Loucy (cell line): ENCODE measurements at regions not wholly inside any gene's neighbourhood (a gene's known extent, or its start where the extent isn't known, plus 50 kb on each side); places are given as distances from the start of the nearest gene placed in this dataset.

Source experiments
- H2AFZ ChIP-seq: fragments of 200-600 bp; sonication (generic); 2 replicates; pipeline ENCODE4 v1.6.0; 2016; ENCODE audit warnings: antibody characterized with exemption, mild to moderate bottlenecking, low read length, moderate library complexity
- H3F3A ChIP-seq: fragments of 200-600 bp; 2 replicates; pipeline ENCODE4 v1.6.0; 2016; ENCODE audit warnings: antibody characterized with exemption, low read depth, mild to moderate bottlenecking
- H3K27me3 ChIP-seq: fragments of 200-600 bp; sonication (generic); 2 replicates; pipeline ENCODE4 v1.6.1; 2014; ENCODE audit warnings: low read length, mild to moderate bottlenecking; ENCODE audit not compliant: insufficient read depth, poor library complexity, severe bottlenecking
- H3K36me3 ChIP-seq: fragments of 200-600 bp; sonication (generic); 2 replicates; pipeline ENCODE4 v1.6.1; 2016; ENCODE audit warnings: low read length; ENCODE audit not compliant: insufficient read depth
- H3K4me1 ChIP-seq: fragments of 200-600 bp; sonication (generic); 2 replicates; pipeline ENCODE4 v1.5.1; 2014; ENCODE audit warnings: low read length, mild to moderate bottlenecking; ENCODE audit not compliant: insufficient read depth, poor library complexity, severe bottlenecking
- H3K4me2 ChIP-seq: fragments of 200-600 bp; sonication (generic); 2 replicates; pipeline ENCODE4 v1.6.0; 2014; ENCODE audit warnings: antibody characterized with exemption, low read length, low read depth, mild to moderate bottlenecking; ENCODE audit not compliant: poor library complexity, severe bottlenecking
- H3K4me3 ChIP-seq: fragments of 200-600 bp; sonication (generic); 2 replicates; pipeline ENCODE4 v1.5.1; 2014; ENCODE audit warnings: low read length, mild to moderate bottlenecking, mixed read lengths; ENCODE audit not compliant: poor library complexity, severe bottlenecking
- H3K79me2 ChIP-seq: fragments of 200-600 bp; sonication (generic); 2 replicates; pipeline ENCODE4 v1.6.1; 2014; ENCODE audit warnings: low read length; ENCODE audit not compliant: insufficient read depth
- H3K9ac ChIP-seq: fragments of 200-600 bp; sonication (generic); 2 replicates; pipeline ENCODE4 v1.6.0; 2014; ENCODE audit warnings: mild to moderate bottlenecking, low read depth, low read length, moderate library complexity; ENCODE audit not compliant: poor library complexity, severe bottlenecking
- H3K9me2 ChIP-seq: fragments of 200-600 bp; sonication (generic); replicated peaks from 2 replicates; pipeline ENCODE4 v1.6.1; 2016; ENCODE audit warnings: low read depth, low read length, mixed read lengths
- H3K9me3 ChIP-seq: fragments of 200-600 bp; sonication (generic); 2 replicates; pipeline ENCODE4 v1.6.1; 2014; ENCODE audit warnings: mild to moderate bottlenecking, antibody characterized with exemption, low read length, low read depth; ENCODE audit not compliant: insufficient read depth
- H4K20me1 ChIP-seq: fragments of 200-600 bp; sonication (generic); 2 replicates; pipeline ENCODE4 v1.6.0; 2014; ENCODE audit warnings: antibody characterized with exemption, low read length, mild to moderate bottlenecking; ENCODE audit not compliant: insufficient read depth, poor library complexity, severe bottlenecking
- CTCF ChIP-seq: fragments of 200-600 bp; sonication (generic); conservative IDR thresholded peaks from 2 replicates; pipeline ENCODE4 v1.5.1; 2014; ENCODE audit warnings: mild to moderate bottlenecking, antibody characterized with exemption, low read length
- EZH2phosphoT487 ChIP-seq: fragments of 200-600 bp; IDR thresholded peaks from 2 replicates; pipeline ENCODE4 v1.6.1; 2018; ENCODE audit warnings: antibody characterized with exemption, mild to moderate bottlenecking, moderate library complexity, borderline replicate concordance

DNA sequence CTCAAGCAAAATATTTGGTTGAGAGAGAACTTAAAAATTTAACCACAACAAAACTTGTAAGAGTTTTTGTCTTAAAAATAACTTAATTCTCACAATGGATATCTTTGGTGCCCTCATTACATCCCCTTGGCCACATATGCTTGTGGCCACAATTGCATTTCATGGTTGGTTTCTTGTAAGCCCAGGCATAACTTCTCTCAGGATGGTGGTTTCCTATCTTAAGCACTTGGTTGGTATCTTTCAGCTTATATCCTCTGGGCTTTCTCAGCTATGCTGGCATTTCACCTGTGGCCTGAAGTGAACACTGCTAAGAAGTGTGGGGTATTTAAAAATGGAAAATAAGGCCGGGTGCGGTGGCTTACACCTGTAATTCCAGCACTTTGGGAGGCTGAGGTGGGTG, 212.4 kb upstream of the MEF2C start:
- Histone ChIP-seq H3K4me3 (no peak overlapping the region), H3K27me3 (no peaks in the 10 kb centered on the region), H3K36me3 (no peaks in the 10 kb centered on the region), H3K4me1 (no peaks in the 10 kb centered on the region), H3K79me2 (no peaks in the 10 kb centered on the region), H2AFZ (no peak overlapping the region), H3K9ac (no peak overlapping the region), H4K20me1 (no peaks in the 10 kb centered on the region), H3K4me2 (no peak overlapping the region), H3F3A (no peaks in the 10 kb centered on the region), H3K9me3 (no peaks in the 10 kb centered on the region), H3K9me2 (no peaks in the 10 kb centered on the region)
- TF ChIP-seq EZH2phosphoT487 (no peak), CTCF (no peak)

DNA sequence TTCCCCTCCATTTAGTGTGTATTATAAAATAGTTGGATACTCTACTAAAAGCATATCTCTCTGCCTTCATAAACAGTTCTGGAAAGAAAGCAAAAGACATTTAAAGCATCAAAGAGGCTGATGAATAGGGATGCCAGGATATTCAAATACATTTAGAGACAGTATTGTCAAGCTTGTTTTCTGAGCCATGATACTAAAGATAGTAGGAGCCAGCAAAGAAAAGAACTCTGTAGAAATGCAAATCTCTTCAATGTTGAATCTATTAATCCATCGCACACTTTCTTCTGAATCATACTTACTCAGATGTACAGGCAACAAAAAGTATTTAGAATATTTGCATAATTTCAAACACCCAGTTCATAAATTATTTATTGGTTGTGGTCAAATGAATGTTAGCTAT, 207.1 kb upstream of the MEF2C start:
- Histone ChIP-seq H3K4me3 (no peak overlapping the region), H3K79me2 (no peaks in the 10 kb centered on the region), H3K9me2 (no peaks in the 10 kb centered on the region), H3K9me3 (no peaks in the 10 kb centered on the region), H2AFZ (no peak overlapping the region), H3K9ac (no peak overlapping the region), H3K27me3 (no peaks in the 10 kb centered on the region), H4K20me1 (no peaks in the 10 kb centered on the region), H3K36me3 (no peaks in the 10 kb centered on the region), H3F3A (no peaks in the 10 kb centered on the region), H3K4me2 (no peak overlapping the region), H3K4me1 (no peaks in the 10 kb centered on the region)
- TF ChIP-seq EZH2phosphoT487 (no peak), CTCF (no peak)

GRCh38 chr5:89087551-89088318, 204.8 kb upstream of the MEF2C start:
- H3K9me3 ChIP-seq, result no peaks in the 10 kb centered on the region
- H3K4me2 ChIP-seq, result no peak overlapping the region
- no peak overlapping the region for H2AFZ ChIP-seq
- H3F3A ChIP-seq, result no peaks in the 10 kb centered on the region
- H3K36me3 ChIP-seq, result no peaks in the 10 kb centered on the region
- H4K20me1 ChIP-seq, result no peaks in the 10 kb centered on the region
- no peaks in the 10 kb centered on the region for H3K27me3 ChIP-seq
- TF ChIP-seq CTCF (no peak), EZH2phosphoT487 (no peak)
- no peaks in the 10 kb centered on the region for H3K9me2 ChIP-seq
- H3K79me2 ChIP-seq, result no peaks in the 10 kb centered on the region
- H3K4me1 ChIP-seq, result no peaks in the 10 kb centered on the region
- no peak overlapping the region for H3K4me3 ChIP-seq
- H3K9ac ChIP-seq, result no peak overlapping the region
